ENCODE measurements at regions not wholly inside any gene's neighbourhood (a gene's known extent, or its start where the extent isn't known, plus 50 kb on each side); places are given as distances from the start of the nearest gene placed in this dataset.

DNA sequence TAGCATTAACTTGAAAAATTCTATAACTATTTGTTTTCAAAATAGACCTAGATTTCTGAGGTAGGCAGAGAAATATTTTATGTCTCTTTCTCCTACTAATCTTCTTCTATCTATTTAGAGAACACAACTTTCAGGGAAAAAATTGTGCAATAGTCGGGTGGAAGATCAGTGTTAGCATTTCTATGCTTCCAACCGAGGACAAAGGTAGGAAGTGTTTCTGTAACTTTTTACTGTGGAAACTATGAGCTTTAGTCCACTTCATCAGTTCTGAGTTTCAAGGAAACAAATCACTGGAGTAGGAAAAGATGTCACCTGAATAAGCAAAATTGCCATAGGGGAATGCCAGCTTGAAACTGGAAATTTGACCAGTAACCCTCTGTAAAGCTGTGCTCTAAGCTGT is 207.7 kb upstream of the CTAGE1 start:
- DNase-seq, result no peak

DNA sequence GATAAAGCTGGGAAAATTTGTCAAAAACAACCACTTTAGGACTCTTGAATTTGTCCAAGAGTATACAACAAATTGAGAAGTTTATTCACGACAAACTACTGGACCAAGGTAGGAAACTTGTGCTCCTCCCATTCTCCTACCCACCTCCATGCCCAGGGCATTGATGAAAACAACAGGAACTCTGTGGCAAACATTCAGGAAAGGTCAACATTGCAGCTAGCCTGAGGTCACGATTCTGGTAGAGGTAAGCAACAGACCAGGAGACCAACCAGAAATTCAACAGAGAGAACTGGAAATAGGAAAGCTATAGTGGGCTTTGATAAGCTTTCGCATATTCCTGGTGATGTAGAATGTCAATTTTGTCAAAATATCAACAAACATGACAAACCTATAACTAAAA is 209.1 kb upstream of the CTAGE1 start:
- DNase-seq, result no peak

DNA sequence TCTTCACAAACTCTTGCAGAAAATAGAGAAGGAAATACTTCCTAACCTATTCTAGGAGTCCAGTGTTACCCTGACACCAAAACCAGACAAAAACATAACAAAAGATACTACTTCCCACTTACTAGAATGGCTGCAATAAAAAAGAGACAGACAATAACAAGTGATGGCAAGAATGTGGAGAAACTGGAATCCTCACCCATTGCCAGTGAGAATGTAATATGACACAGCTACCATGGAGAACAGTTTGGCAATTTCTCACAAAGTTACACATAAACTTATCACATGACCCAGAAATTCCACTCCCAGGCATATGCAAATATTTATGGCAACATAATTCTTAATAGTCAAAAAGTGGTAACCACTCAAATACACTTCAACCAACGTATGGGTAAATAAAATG is 209.8 kb upstream of the CTAGE1 start:
- no peak for DNase-seq

DNA sequence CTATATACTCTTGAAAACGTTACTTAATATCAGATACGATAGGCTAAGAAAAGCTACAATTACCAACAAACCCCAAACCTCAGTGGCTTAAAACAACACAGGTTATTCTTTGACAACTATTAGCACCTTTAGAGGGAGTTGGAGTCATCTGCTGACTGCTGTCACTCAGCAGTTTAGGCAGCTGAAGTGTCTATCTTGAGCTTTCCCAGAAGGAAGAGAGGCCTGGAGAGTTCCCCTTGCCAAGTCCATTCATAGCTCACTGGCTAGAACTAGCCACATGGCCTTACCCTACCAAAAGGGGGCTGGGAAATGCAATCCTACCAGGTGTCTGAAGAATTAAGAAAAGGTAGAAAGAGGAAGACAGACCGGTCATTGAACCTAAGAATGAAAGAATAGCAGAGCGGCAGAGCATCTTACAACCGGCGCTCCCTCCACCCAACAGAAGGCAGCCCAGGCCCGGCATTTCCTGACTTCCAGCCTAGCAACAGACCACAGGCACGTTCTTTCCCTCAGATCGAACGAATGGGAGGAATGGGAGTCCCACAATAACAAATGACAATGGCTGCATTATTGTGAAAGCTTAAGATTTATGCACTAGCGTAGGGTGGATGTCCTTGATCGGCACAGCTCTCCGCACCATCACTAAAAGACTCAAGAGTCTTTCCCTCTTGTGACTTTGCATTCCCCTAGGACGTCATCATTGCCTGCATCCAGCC is 211.2 kb upstream of the CTAGE1 start:
- no peak for DNase-seq

DNA sequence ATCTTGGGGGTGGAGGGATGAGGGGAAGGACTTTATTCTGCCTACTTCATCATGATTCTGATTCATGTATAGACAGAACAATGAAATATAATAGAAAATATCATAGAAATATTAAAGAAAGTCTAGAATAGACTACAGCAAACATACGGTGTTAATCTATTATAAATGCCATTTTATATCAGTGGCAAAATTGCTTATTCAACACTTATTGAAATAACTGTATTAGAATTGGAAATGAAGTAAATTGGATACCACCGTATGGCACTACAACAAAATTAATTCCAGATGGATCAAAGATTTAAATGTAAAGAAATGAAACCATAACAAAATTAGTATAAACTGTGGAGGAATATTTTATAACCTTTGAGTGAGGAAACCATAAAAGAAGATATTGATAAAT is 213.3 kb upstream of the CTAGE1 start:
- no peak for DNase-seq

DNA sequence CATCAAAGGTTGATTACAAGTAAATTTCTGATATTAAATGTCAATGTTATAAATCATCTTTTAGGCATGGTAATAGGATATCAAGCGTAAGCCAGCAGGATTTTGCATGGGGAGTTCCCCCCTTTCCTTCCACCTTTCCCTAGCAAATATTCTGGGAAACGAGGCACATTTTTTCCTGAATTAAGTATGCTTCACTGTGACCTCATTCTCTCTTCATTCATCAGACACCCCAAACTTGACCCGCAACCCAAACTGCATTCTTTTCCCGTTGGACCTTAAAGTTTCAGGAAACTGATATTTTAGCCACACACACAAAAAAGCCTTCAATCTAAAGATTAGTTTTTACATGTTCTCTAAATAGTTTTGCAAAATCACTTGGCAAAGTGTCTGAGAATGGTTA is 214.5 kb upstream of the CTAGE1 start:
- DNase-seq, result no peak

DNA sequence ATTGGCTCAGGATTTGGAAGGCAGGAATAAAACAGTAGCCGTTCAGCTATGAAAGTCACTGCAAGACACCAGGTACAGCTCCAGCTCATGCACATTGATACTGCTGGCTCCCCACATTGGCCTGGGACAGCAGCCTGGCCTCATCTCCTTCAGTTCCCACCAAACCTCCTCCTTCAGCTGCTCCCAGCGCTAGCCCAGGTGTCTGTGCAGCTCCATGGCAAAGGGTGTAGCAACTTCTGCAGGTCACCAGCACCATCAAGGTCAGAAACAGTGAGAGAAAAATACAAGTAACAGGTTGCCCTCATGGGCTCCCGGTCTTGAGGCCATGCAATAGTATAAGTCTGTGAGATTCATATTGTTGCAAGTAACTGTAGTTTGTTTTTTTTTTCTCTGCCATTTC is 216.7 kb upstream of the CTAGE1 start:
- no peak for DNase-seq

DNA sequence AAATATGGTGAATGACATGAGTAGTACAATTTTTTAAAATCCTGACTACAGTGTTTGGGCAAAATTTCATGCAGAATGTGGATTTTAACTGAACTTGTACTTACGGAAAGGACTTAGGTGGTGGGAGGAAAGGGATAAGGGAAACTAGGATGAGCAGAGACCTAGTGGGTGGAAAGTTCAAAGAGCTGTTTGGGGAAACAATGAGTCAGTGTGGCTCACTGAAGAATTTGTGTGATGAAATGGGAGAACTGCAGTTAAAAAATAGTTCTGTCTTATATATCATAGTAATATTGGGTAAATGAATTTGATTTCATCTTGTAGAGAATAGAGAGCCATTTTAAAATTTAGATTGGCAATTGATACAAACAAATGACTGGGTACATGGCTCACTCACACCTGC is 220.1 kb upstream of the CTAGE1 start:
- peak in 1 of 3 donors; percentile 10 for DNase-seq

DNA sequence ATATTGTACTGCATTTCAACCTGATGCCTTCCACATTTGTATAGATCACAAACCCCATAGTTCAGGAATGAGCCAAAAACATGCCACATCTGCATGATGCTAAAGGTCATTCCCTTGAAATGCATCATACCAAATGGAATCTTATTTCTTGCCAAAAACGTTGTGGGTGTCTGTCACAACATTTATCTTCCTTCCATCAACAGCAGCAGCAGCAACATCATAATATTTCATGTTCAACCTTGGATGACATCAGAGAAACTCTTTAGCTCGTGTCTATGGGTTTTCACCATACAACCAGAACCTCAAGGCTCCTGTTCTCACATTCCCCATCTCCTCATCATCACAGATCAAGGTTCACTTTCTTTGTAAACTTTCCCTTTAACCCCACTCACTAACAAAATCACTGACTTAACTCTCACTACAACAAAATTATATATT is 221.3 kb upstream of the CTAGE1 start:
- DNase-seq, result peak in 2 of 3 donors; percentile 31 to 73

DNA sequence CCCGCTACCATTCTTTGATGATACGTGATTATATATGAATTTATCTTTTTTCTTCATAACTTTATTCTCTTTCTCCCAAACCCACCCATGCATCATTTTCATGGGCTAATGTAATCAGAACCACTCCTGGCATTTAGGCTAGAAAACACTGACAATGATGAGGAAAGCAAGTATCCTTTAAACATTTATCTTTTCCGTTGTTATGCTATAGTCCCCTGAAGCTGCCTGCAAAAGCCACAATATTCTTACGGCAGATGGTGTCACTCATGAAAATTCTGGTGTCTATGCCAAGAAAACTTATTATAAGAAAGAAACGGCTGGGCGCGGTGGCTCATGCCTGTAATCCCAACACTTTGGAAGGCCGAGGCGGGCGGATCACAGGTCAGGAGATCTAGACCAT is 221.8 kb upstream of the CTAGE1 start:
- peak in 2 of 3 donors; percentile 10 to 30 for DNase-seq

DNA sequence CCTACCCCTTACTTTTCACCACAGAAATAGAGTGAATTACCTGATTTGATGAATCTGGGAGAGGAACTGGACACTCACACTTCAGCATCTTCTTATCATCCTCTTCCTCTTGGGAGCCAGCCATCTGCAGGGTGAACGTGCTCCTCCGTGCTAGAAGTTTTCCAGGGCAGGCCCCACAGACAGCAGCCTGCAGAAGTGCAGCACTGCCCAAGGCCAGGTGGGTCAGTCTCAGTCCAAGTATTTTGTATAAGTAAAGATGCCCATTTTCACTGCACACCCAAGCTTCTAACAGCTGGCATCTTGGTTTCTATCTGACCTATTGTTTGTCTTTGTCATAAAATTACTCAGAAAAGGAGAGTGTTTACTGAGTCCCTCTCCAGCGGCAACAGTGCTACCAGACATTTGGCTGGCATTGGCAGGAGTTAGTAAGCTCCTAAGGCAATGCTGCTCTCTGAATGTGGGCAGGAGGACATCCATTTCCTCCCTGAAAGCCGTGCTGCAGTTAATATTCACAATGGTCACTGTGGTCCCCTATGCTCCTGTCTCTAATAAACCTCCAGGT is 222.6 kb upstream of the CTAGE1 start:
- DNase-seq, result no peak

DNA sequence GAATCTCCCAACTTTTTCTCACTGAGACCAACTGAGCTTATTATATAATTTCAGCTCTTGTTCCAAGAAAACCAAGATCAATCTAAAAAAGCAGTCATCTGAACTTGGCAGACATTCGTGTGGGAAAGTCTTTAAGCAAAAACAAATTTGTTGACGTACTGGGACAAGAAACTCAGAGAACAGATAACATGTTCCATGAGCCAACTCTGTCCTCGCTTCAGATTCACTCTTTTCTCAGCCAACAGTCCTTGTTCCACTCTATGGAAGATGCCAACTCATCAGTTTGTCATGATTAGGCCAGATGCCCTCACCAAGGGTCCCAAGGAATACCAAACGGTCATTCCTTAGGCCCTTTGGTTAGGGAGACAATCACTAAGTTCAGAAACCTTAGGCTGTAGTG is 224.2 kb upstream of the CTAGE1 start:
- DNase-seq, result peak; percentile 7 to 48 (median 14)

DNA sequence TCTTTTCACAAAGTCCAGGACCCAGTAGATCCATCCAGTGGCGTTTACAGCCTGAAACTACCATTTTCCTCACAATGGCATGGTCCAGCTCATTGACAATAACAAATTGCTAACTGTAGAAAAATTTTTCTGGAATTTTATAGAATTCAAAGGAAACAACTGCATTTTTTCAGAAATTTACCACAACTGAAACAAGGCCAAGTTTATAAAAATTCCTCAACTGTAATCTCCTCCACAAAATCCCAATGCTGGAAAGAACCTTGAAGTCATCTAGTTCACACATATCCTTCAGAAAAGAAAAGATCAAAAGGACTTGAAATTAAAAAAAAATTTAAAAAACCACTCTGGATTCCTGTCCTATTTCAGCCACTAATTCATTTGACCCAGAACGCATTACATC is 226.0 kb upstream of the CTAGE1 start:
- no peak for DNase-seq

DNA sequence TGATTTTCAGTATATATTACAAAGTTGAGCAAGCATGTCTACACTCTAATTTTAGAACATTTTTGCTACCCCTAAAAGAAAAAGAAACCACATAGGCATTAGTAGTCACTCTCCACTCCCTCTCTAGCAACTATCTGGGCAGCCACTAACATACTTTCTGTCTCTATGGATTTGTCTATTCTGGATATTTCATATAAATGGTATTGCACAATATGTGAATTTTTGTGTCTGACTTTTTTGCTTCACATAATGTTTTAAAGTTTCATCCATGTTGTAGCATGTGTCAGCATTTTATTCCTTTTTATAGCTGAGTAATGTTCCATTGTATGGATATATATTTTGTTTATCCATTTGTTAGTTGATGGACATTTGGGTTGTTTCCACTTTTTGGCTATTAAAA is 232.5 kb upstream of the CTAGE1 start:
- DNase-seq, result no peak

DNA sequence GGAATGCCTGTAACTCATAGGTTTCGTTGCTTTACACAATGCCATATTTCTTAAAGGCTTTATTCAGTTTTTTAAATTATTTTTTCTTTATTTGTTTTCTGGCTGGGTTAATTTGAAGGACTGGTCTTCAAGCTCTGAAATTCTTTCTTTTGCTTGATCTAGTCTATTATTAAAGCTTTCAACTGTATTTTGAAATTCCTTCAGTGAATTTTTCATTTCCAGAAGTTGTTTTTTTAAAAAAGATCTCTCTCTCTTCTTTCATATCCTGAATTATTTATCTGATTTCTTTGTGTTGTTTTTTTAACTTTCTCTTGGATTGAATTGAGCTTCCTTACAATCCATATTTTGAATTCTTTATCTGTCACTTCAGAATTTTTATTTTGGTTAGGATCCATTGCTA is 239.9 kb upstream of the CTAGE1 start:
- no peak for DNase-seq

DNA sequence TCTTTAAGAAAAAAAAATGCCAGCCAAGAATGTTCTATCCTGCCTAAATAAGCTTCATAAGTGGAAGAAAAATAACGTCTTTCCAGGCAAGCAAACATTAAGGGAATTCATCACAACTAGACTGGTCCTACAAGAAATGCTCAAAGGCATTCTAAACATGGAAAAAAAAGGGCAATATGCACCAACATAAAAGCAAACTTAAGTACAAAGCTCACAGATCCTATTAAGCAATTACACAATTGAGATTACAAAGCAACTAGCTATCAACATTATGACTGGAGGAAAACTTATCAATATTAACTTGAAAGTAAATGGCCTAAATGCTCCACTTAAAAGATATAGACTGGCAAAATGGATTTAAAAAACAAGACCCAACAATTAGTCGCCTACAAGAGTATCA is 240.6 kb upstream of the CTAGE1 start:
- no peak for DNase-seq

DNA sequence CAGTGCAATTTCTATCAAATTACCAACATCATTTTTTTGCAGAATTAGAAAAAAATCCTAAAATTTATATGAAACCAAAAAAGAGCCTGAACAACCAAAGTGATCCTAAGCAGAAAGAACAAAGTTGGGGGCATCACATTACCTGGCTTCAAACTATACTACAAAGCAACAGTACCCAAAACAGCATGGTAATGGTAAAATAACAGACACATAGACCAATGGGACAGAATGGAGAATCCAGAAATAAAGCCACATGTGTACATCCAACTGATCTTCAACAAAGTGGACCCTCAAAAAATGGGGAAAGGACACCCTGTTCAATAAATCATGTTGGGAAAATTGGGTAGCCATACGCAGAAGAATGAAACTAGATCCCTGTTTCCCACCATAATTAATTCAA is 245.7 kb upstream of the CTAGE1 start:
- no peak for DNase-seq

DNA sequence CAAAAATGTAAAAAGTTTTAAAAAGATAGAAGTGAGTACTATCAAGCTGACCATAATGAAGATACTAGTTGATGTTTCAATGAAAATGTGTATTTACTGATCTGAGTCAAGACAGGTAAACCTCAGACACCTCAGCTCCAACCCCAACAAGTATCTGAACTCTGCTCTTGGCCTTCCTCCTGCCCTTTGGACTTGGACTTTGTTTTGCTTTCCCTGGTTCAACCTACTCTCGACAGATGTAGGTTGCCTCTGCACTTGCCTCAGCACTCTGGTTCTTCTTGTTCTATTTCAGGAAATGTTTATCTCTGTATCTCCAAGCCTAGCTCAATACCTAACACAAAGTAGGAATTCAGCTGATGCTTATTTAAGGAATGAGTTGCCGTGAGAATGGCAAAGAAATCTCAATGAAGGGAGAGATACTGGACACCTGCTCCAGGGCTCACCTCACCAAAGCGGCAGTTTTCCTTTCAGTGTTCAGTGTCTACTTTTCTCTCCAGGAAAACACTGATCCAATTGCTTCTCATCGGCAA is 248.8 kb upstream of the CTAGE1 start:
- no peak for DNase-seq

DNA sequence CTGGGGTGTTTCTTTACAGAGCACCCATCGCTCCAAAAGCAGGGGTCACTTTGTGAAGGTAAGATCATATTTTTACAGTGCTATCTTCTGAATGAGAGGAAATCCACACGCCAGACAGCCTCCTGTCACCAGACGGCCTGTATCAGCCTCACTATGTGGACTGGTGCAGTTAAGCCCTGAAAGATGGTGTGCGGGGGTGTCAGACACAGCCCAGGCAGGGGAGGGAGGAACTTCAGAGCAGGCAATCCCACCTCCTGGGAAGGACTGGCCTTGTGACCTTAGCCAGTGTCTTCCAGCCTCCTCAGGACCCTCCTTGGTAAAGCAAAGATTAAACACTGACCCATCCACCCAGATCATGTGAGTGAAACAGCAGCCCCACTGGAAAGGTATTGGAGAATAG is 249.4 kb upstream of the CTAGE1 start:
- no peak for DNase-seq

DNA sequence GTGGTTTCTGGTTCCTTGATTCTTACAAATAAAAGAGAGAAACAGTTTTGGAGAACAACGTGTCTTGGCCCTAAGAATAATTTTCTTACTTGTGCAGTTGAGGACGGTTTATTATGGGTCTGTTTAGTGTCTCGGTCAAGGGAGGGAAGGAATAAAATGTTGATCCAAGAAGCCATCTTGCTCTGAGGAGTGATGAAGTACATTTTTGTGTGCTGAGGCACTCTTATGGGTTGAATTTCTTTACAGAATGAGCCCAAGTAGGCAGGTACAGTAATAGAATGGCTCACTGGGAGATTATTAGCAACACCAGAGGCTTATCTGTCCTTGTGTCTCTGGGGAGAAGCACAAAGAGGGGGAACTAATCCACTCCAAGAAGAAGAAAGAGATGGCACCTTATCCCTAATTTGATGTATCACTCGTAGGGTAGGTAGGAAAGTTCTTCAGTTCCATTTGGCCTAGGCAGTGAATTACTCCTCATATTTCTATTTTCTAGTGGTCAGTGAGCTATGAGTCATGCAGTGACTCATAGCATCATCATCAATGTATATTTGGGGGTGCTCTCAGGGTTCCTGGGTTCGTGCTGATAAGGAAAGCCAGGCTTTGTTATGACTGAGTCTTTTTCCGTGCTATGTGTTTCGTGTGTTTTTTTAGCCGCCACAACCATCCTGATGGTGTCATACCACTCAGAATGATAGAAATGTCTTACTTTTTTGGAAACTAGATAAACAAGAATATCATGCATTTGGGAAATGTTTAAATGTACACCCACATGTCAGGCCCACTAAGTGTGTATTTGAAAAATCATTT is 250.1 kb upstream of the CTAGE1 start:
- DNase-seq, result peak in 1 of 3 donors; percentile 86

DNA sequence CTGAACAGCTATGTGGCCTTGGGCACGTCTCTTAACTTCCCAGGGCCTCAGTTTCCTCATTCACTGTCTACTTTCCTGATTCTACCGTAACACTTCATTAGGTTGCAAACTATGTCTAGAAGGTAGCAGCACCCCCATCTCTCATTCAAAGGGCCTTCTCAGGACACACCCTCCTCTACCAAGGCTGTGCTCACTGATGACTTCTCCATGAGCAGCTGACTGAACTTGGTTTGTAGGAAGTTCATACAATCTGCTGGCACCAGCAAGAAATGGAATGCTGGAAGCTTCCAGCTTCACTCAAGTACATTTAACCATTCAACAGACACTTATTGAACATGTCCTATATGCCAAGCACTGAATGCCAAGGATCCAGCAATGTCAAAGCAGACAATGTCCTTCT is 250.8 kb upstream of the CTAGE1 start:
- no peak for DNase-seq

DNA sequence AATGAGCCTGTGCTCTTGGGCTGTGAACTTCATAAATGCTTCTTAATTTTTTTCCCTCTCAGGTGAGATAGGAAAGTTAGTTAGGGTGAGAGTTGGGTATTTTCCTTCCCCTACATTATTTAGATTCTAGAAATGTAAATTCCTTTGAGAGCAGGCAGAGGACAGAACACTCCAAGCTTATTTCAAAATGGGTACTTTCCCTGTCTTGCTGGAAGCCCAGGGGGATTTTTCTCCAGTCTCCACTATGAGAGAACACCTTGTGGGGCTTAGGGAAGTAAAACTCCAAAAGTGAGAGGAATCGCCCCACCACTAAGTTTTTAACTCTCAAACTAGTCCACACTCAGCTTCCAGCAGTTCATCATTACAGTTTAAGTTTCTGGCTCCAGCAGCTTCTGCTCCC is 253.2 kb upstream of the CTAGE1 start:
- no peak for DNase-seq
